Ectodermal cell (in vitro differentiated cells): ENCODE measurements at regions not wholly inside any gene's neighbourhood (a gene's known extent, or its start where the extent isn't known, plus 50 kb on each side); places are given as distances from the start of the nearest gene placed in this dataset.
"Not testable (repeated sequence)": the region's sequence is repeated elsewhere in the genome, so short reads cannot be mapped to it uniquely, and the experiment has no call there.

ENCODE experiments used
- H3K27ac ChIP-seq: 2 replicates; pipeline ENCODE4 v1.7.0; 2013; ENCODE audit warnings: mild to moderate bottlenecking, low read depth, low read length; ENCODE audit not compliant: insufficient read depth, poor library complexity, severe bottlenecking
- H3K27me3 ChIP-seq: 2 replicates; pipeline ENCODE4 v1.7.0; 2013; ENCODE audit warnings: mild to moderate bottlenecking, low read length; ENCODE audit not compliant: insufficient read depth, control insufficient read depth, poor library complexity, severe bottlenecking
- H3K36me3 ChIP-seq: one replicate; pipeline ENCODE4 v1.7.0; 2013; ENCODE audit warnings: low read length; ENCODE audit not compliant: control insufficient read depth, insufficient read depth
- H3K4me1 ChIP-seq: one replicate; pipeline ENCODE4 v1.7.0; 2013; ENCODE audit warnings: low read length; ENCODE audit not compliant: control insufficient read depth, insufficient read depth
- H3K4me3 ChIP-seq: 2 replicates; pipeline ENCODE4 v1.7.0; 2013; ENCODE audit warnings: low read depth, low read length, control low read depth; ENCODE audit not compliant: insufficient read depth
- H3K9me3 ChIP-seq: 2 replicates; pipeline ENCODE4 v1.7.0; 2013; ENCODE audit warnings: mild to moderate bottlenecking, low read length, moderate library complexity; ENCODE audit not compliant: control insufficient read depth
- WGBS, 2 experiments: methylation state at CpG; one replicate each; pipeline ENCODE4 v1.1.7; 2013; ENCODE audit warnings: missing lambda C conversion rate in 2 of 2; 5-methylcytosine and 5-hydroxymethylcytosine counted together

GRCh38 chr2:118415186-118415585 lies 326.9 kb downstream of the INSIG2 start:
- not testable (repeated sequence) for H3K4me3 ChIP-seq, H3K36me3 ChIP-seq, H3K27me3 ChIP-seq, H3K27ac ChIP-seq, H3K4me1 ChIP-seq, H3K9me3 ChIP-seq
- WGBS, 2 experiments = 80 to 100% methylated on average over 1 of the region's 1 CpG

GRCh38 chr2:118403658-118404451 lies 315.6 kb downstream of the INSIG2 start:
- Histone ChIP-seq H3K36me3 (no peaks in the 10 kb centered on the region), H3K9me3 (no peaks in the 10 kb centered on the region), H3K4me3 (no peak overlapping the region), H3K4me1 (no peaks in the 10 kb centered on the region), H3K27me3 (no peaks in the 10 kb centered on the region), H3K27ac (no peak overlapping the region)
- WGBS, 2 experiments = 89 to 93% methylated on average over 5 of the region's 5 CpGs

GRCh38 chr2:118388771-118389170 lies 300.5 kb downstream of the INSIG2 start:
- Histone ChIP-seq H3K36me3 (no peaks in the 10 kb centered on the region), H3K27ac (no peak overlapping the region), H3K9me3 (no peaks in the 10 kb centered on the region), H3K4me1 (no peaks in the 10 kb centered on the region), H3K4me3 (no peak overlapping the region), H3K27me3 (no peaks in the 10 kb centered on the region)
- 97 to 98% methylated on average over 2 of the region's 2 CpGs for WGBS, 2 experiments

- 91 to 95% methylated on average over 1 of the region's 1 CpG for WGBS, 2 experiments
- no peaks in the 10 kb centered on the region for H3K9me3 ChIP-seq
- H3K4me3 ChIP-seq = no peak overlapping the region
- no peak overlapping the region for H3K27ac ChIP-seq
- no peaks in the 10 kb centered on the region for H3K36me3 ChIP-seq
- H3K27me3 ChIP-seq = no peaks in the 10 kb centered on the region
- H3K4me1 ChIP-seq = no peaks in the 10 kb centered on the region
Observed at GRCh38 chr2:118387509-118387908, 299.2 kb downstream of the INSIG2 start.

GRCh38 chr2:118386641-118387302 lies 298.5 kb downstream of the INSIG2 start:
- Histone ChIP-seq H3K36me3 (no peaks in the 10 kb centered on the region), H3K27ac (no peak overlapping the region)
- WGBS, 2 experiments = 94% methylated on average over 9 of the region's 9 CpGs

GRCh38 chr2:118380915-118381653 lies 292.8 kb downstream of the INSIG2 start:
- WGBS, 2 experiments = 83 to 85% methylated on average over 3 of the region's 3 CpGs
- H3K4me3 ChIP-seq = no peak overlapping the region

More at GRCh38 chr2:118386641-118387302, 298.5 kb downstream of the INSIG2 start:
- Histone ChIP-seq H3K4me3 (no peak overlapping the region), H3K4me1 (no peaks in the 10 kb centered on the region), H3K27me3 (no peaks in the 10 kb centered on the region), H3K9me3 (no peaks in the 10 kb centered on the region)

GRCh38 chr2:118375907-118376485 lies 287.7 kb downstream of the INSIG2 start:
- H3K4me1 ChIP-seq = peaks cover 29% of the 10 kb centered on the region
- no peaks in the 10 kb centered on the region for H3K36me3 ChIP-seq
- no peaks in the 10 kb centered on the region for H3K9me3 ChIP-seq
- WGBS, 2 experiments = 93 to 94% methylated on average over 10 of the region's 10 CpGs
- peaks cover 19% of the 10 kb centered on the region for H3K27me3 ChIP-seq
- H3K27ac ChIP-seq = no peak overlapping the region
- H3K4me3 ChIP-seq = no peak overlapping the region

More at GRCh38 chr2:118380915-118381653, 292.8 kb downstream of the INSIG2 start:
- Histone ChIP-seq H3K27ac (no peak overlapping the region), H3K9me3 (no peaks in the 10 kb centered on the region), H3K27me3 (peaks cover 3% of the 10 kb centered on the region), H3K4me1 (no peaks in the 10 kb centered on the region), H3K36me3 (no peaks in the 10 kb centered on the region)

GRCh38 chr2:118374974-118375755 lies 286.9 kb downstream of the INSIG2 start:
- WGBS, 2 experiments = 92 to 95% methylated on average over 3 to 4 of the region's 4 CpGs
- H3K27ac ChIP-seq = no peak overlapping the region
- H3K4me1 ChIP-seq = peaks cover 29% of the 10 kb centered on the region
- no peaks in the 10 kb centered on the region for H3K9me3 ChIP-seq
- peaks cover 19% of the 10 kb centered on the region for H3K27me3 ChIP-seq
- H3K4me3 ChIP-seq = no peak overlapping the region
- no peaks in the 10 kb centered on the region for H3K36me3 ChIP-seq

GRCh38 chr2:118372886-118373830 lies 284.9 kb downstream of the INSIG2 start:
- peak overlapping the region; percentile 47 for H3K27ac ChIP-seq
- H3K36me3 ChIP-seq = no peaks in the 10 kb centered on the region
- WGBS, 2 experiments = 34 to 50% methylated on average over 3 to 6 of the region's 6 CpGs
- H3K4me1 ChIP-seq = peaks cover 29% of the 10 kb centered on the region
- H3K27me3 ChIP-seq = peaks cover 18% of the 10 kb centered on the region
- no peaks in the 10 kb centered on the region for H3K9me3 ChIP-seq
- H3K4me3 ChIP-seq = no peak overlapping the region
